Calu3 (cell line): ENCODE measurements at regions not wholly inside any gene's neighbourhood (a gene's known extent, or its start where the extent isn't known, plus 50 kb on each side); places are given as distances from the start of the nearest gene placed in this dataset.
"Not testable (repeated sequence)": the region's sequence is repeated elsewhere in the genome, so short reads cannot be mapped to it uniquely, and the experiment has no call there.

ENCODE experiments used
- BruUV-seq: library from RNA; stranded (reverse); fragments of 400-500 nt; replicated peaks from 2 replicates; lab custom pipeline; 2021; lab: Mats Ljungman, UMichigan
- CTCF ChIA-PET: fragments of 300-600 bp; sonication (Branson Sonifier 250); formaldehyde crosslinking; loops from one replicate; lab custom pipeline; 2022; ENCODE audit warnings: antibody characterized with exemption; lab: Charles Lee
- DNase-seq: peaks from one replicate; pipeline ENCODE4 v3.0.0; 2022
- H3K27ac Mint-ChIP-seq: one replicate; pipeline ENCODE4 v1.8.0; 2022; ENCODE audit warnings: mixed read lengths; ENCODE audit not compliant: unreplicated experiment
- H3K27me3 Mint-ChIP-seq: one replicate; pipeline ENCODE4 v1.8.0; 2022; ENCODE audit warnings: mixed read lengths; ENCODE audit not compliant: unreplicated experiment
- H3K36me3 Mint-ChIP-seq: one replicate; pipeline ENCODE4 v1.8.0; 2022; ENCODE audit warnings: mild to moderate bottlenecking, moderate library complexity, mixed read lengths; ENCODE audit not compliant: insufficient read depth, unreplicated experiment
- H3K4me1 Mint-ChIP-seq: one replicate; pipeline ENCODE4 v1.8.0; 2022; ENCODE audit warnings: mild to moderate bottlenecking, low read depth, mixed read lengths; ENCODE audit not compliant: unreplicated experiment
- H3K4me3 Mint-ChIP-seq: one replicate; pipeline ENCODE4 v1.8.0; 2022; ENCODE audit warnings: mild to moderate bottlenecking, low read depth, moderate library complexity, mixed read lengths; ENCODE audit not compliant: unreplicated experiment
- H3K9me3 Mint-ChIP-seq: one replicate; pipeline ENCODE4 v1.8.0; 2022; ENCODE audit warnings: low read depth, mixed read lengths; ENCODE audit not compliant: unreplicated experiment
- intact Hi-C: fragments of 100-400 bp; cut with micrococcal nuclease; formaldehyde crosslinking; loops from one replicate; pipeline ENCODE4 v1.10.0; 2022; ENCODE audit not compliant: unreplicated experiment
- TF ChIP-seq, protein P1 (sequence below): fragments of 200-600 bp; IDR thresholded peaks from one replicate; pipeline ENCODE4 v1.8.0; 2022; ENCODE audit warnings: antibody characterized with exemption; ENCODE audit not compliant: unreplicated experiment

DNA sequence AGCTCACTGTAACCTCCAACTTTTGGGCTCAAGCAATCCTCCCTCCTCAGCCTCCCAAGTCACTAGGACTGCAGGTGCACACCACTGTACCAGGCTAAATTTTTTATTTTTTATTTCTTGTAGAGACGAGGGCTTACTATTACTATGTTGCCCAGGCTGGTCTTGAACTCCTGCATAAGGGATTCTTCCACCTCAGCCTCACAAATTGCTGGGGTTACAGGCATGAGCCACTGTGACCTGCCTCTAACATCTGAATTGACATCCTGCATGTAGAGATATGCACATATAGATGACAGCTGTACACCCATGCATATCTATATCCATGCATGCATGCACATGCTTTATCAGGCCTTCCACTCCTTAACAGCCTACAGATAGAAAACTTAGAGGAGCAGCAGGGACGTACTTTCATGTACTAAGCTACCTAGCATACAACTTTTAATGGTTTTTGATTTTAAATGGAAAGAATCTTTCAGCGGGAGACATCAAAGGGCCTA is 740.9 kb upstream of the TPTE start:
- no peaks in the 10 kb centered on the region for H3K4me1 Mint-ChIP-seq
- no peak for DNase-seq
- peaks cover 28% of the 10 kb centered on the region for H3K9me3 Mint-ChIP-seq
- H3K36me3 Mint-ChIP-seq = no peaks in the 10 kb centered on the region
- H3K4me3 Mint-ChIP-seq = no peak overlapping the region
- intact Hi-C loops = no loop called here
- TF ChIP-seq, protein P1, sequence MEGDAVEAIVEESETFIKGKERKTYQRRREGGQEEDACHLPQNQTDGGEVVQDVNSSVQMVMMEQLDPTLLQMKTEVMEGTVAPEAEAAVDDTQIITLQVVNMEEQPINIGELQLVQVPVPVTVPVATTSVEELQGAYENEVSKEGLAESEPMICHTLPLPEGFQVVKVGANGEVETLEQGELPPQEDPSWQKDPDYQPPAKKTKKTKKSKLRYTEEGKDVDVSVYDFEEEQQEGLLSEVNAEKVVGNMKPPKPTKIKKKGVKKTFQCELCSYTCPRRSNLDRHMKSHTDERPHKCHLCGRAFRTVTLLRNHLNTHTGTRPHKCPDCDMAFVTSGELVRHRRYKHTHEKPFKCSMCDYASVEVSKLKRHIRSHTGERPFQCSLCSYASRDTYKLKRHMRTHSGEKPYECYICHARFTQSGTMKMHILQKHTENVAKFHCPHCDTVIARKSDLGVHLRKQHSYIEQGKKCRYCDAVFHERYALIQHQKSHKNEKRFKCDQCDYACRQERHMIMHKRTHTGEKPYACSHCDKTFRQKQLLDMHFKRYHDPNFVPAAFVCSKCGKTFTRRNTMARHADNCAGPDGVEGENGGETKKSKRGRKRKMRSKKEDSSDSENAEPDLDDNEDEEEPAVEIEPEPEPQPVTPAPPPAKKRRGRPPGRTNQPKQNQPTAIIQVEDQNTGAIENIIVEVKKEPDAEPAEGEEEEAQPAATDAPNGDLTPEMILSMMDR = no peak
- H3K27ac Mint-ChIP-seq = no peak overlapping the region
- CTCF ChIA-PET = no interaction called here
- H3K27me3 Mint-ChIP-seq = no peaks in the 10 kb centered on the region
- no TSS peak for BruUV-seq

DNA sequence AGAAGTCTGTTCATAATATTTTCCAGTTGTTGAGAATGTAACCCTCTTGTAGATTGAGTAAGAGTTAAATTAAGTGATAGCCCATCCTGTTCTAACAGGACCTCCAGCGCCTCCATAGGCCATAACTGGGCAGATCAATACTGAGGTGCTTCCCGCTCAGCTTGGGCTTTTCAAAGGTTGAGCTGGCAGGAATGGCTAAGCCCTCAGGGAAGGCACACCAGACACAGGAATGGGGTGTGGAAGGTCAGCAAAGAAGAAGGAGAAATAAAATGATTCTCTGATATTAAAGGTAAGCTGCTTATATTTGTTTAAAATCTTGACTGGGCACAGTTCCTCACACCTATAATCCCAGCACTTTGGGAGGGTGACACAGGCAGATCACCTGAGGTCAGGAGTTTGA is 737.8 kb upstream of the TPTE start:
- BruUV-seq, H3K4me1 Mint-ChIP-seq, intact Hi-C loops, DNase-seq, H3K36me3 Mint-ChIP-seq, H3K27me3 Mint-ChIP-seq, H3K4me3 Mint-ChIP-seq, H3K27ac Mint-ChIP-seq, CTCF ChIA-PET: not testable (repeated sequence)
- H3K9me3 Mint-ChIP-seq = peaks cover 27% of the 10 kb centered on the region

GRCh38 chr21:9784201-9784600 is 737.2 kb upstream of the TPTE start:
- DNase-seq, H3K36me3 Mint-ChIP-seq, CTCF ChIA-PET, H3K4me1 Mint-ChIP-seq, H3K27ac Mint-ChIP-seq, intact Hi-C loops, H3K27me3 Mint-ChIP-seq, BruUV-seq, H3K4me3 Mint-ChIP-seq: not testable (repeated sequence)
- H3K9me3 Mint-ChIP-seq = peaks cover 27% of the 10 kb centered on the region

GRCh38 chr21:9786092-9786491 is 735.3 kb upstream of the TPTE start:
- H3K36me3 Mint-ChIP-seq, CTCF ChIA-PET, intact Hi-C loops, DNase-seq, H3K27me3 Mint-ChIP-seq, BruUV-seq, H3K4me3 Mint-ChIP-seq, H3K27ac Mint-ChIP-seq, H3K4me1 Mint-ChIP-seq: not testable (repeated sequence)
- peaks cover 22% of the 10 kb centered on the region for H3K9me3 Mint-ChIP-seq

- H3K36me3 Mint-ChIP-seq = not testable (repeated sequence)
- peaks cover 21% of the 10 kb centered on the region for H3K9me3 Mint-ChIP-seq
Measured at GRCh38 chr21:9788281-9788680, 733.1 kb upstream of the TPTE start.

GRCh38 chr21:9790354-9790753 is 731.0 kb upstream of the TPTE start:
- H3K27ac Mint-ChIP-seq, intact Hi-C loops, CTCF ChIA-PET, BruUV-seq, H3K27me3 Mint-ChIP-seq, H3K4me1 Mint-ChIP-seq, H3K4me3 Mint-ChIP-seq, DNase-seq, H3K36me3 Mint-ChIP-seq: not testable (repeated sequence)
- peaks cover 18% of the 10 kb centered on the region for H3K9me3 Mint-ChIP-seq

More at GRCh38 chr21:9788281-9788680, 733.1 kb upstream of the TPTE start:
- CTCF ChIA-PET, DNase-seq, BruUV-seq, H3K27me3 Mint-ChIP-seq, H3K4me3 Mint-ChIP-seq, intact Hi-C loops, H3K27ac Mint-ChIP-seq, H3K4me1 Mint-ChIP-seq: not testable (repeated sequence)

GRCh38 chr21:9791453-9791852 is 729.9 kb upstream of the TPTE start:
- H3K4me1 Mint-ChIP-seq, DNase-seq, H3K4me3 Mint-ChIP-seq, H3K27ac Mint-ChIP-seq, H3K36me3 Mint-ChIP-seq, CTCF ChIA-PET, intact Hi-C loops, BruUV-seq, H3K27me3 Mint-ChIP-seq: not testable (repeated sequence)
- H3K9me3 Mint-ChIP-seq = peaks cover 16% of the 10 kb centered on the region

DNA sequence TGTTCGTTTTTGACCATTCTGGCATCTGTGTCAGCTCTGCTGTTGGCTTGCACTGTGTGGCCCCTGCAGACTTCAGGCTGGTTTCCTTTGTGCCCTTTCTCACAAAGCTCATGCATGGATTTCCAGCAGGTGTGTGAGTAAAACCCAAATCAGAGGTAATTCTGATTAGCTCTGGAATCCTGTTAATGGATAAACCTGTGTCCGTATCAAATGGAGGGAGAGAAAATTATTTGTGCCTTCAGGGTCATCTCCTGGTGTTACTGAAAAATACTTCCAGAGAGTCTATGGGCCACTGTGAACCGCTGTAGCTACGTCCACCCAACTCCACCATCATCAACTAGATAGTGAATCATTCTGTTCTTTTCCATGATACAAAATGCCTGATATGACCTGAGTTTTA is 726.1 kb upstream of the TPTE start:
- H3K9me3 Mint-ChIP-seq, H3K27ac Mint-ChIP-seq, H3K27me3 Mint-ChIP-seq, CTCF ChIA-PET, BruUV-seq, H3K36me3 Mint-ChIP-seq, intact Hi-C loops, H3K4me3 Mint-ChIP-seq, DNase-seq, H3K4me1 Mint-ChIP-seq: not testable (repeated sequence)

DNA sequence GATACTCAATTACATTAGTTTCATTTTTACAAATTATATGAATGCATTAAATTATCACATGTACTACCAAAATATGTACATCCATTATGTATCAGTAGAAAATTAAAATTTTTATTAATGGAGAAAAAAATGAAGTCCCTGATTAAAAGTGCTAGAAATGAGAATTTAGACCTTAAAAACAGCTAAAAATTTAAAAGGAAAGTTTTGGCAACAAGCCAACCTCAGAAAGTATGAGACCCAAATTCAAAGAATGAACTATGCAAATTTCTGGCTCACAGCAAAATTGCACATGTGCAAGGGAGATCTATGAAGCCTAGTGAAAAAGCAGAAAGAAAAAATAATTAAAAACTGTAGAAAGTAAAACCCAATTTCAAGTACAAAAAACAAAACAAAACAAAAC is 725.1 kb upstream of the TPTE start:
- H3K9me3 Mint-ChIP-seq, DNase-seq, H3K36me3 Mint-ChIP-seq, H3K27ac Mint-ChIP-seq, H3K4me1 Mint-ChIP-seq, H3K27me3 Mint-ChIP-seq, CTCF ChIA-PET, H3K4me3 Mint-ChIP-seq, BruUV-seq, intact Hi-C loops: not testable (repeated sequence)
